ENCODE measurements at regions not wholly inside any gene's neighbourhood (a gene's known extent, or its start where the extent isn't known, plus 50 kb on each side); places are given as distances from the start of the nearest gene placed in this dataset.

DNA sequence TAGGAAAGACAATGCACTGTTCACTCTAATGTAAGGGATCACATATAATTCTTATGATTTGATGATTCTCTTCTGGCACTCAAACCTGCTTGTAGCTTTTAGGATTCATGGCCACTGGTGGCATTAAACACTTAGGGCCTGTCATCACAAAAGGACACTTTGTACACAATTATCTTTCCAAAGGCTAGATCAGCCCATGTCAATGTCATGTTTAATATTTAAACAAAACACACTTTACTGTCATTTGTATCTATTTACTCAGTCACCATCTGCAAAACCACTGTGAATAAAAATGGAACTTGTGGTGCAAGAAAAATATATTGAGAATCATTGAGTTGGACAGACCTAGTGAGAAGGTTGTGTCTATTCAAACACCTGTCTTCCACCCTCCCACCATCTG lies 83.6 kb upstream of the TTC29 start:
- Histone ChIP-seq H3K79me1 (ENCODE audit: low read depth, low read length) (no peaks in the 10 kb centered on the region), H2AFZ (ENCODE audit: low read length) (no peak overlapping the region), H3K23me2 (ENCODE audit: low read depth, low read length) (no peaks in the 10 kb centered on the region), H2BK120ac (replicated peaks; ENCODE audit: low read depth, low read length) (no peak overlapping the region), H3K36me3 (ENCODE audit: control insufficient read depth in 2 of 4, insufficient read depth in 4 of 4, low read length in 3 of 4) (no peaks in the 10 kb centered on the region), H3K79me2 (ENCODE audit: control insufficient read depth in 1 of 2, insufficient read depth in 2 of 2, low read length in 2 of 2) (no peaks in the 10 kb centered on the region), H4K8ac (ENCODE audit: extremely low read depth, insufficient read depth, low read length) (no peak overlapping the region), H2BK20ac (ENCODE audit: low read length) (no peak overlapping the region), H3K18ac (ENCODE audit: extremely low read depth, low read length) (no peak overlapping the region), H2BK5ac (ENCODE audit: low read depth, low read length) (no peak overlapping the region), H4K91ac (replicated peaks; ENCODE audit: insufficient read length, low read length) (no peak overlapping the region), H3K4me2 (ENCODE audit: insufficient read depth in 1 of 2, low read depth in 2 of 2, low read length in 2 of 2) (no peak overlapping the region), H3K27ac (ENCODE audit: low read depth, low read length) (no peak overlapping the region), H4K20me1 (replicated peaks in 1 of 2; ENCODE audit: control insufficient read depth in 1 of 2, insufficient read depth in 2 of 2, low read length in 2 of 2) (no peaks in the 10 kb centered on the region), H3K27me3 (replicated peaks in 1 of 4; ENCODE audit: control insufficient read depth in 3 of 4, extremely low read depth in 1 of 4, insufficient read depth in 3 of 4, low read length in 3 of 4) (no peaks in the 10 kb centered on the region), H3K14ac (ENCODE audit: insufficient read length) (no peak overlapping the region), H3K23ac (ENCODE audit: insufficient read length) (no peak overlapping the region), H3K4me3 (ENCODE audit: extremely low read depth in 1 of 4, insufficient read depth in 2 of 4, low read depth in 3 of 4, low read length in 4 of 4) (no peak overlapping the region), H3K4me1 (replicated peaks in 1 of 4; ENCODE audit: control insufficient read depth in 3 of 4, insufficient read depth in 4 of 4, low read length in 3 of 4) (no peaks in the 10 kb centered on the region; a peak in 1 of 7 replicates), H3K9me3 (ENCODE audit: insufficient read depth in 2 of 2, low read depth in 1 of 2, low read length in 1 of 2) (no peaks in the 10 kb centered on the region), H2AK5ac (ENCODE audit: low read depth, low read length) (no peak overlapping the region), H4K5ac (ENCODE audit: insufficient read length, low read depth, low read length) (no peak overlapping the region), H3K56ac (replicated peaks; ENCODE audit: insufficient read length, low read depth, low read length) (no peak overlapping the region), H3K4ac (replicated peaks; ENCODE audit: insufficient read length, low read depth, low read length) (no peak overlapping the region), H2BK15ac (ENCODE audit: low read length) (no peak overlapping the region), H2BK12ac (ENCODE audit: low read depth, low read length) (no peak overlapping the region), H3K9ac (replicated peaks in 1 of 4; ENCODE audit: extremely low read depth in 1 of 4, low read depth in 3 of 4, low read length in 3 of 4) (no peak overlapping the region)
- FAIRE-seq = no peak
- no peak for DNase-seq (ENCODE audit: low read depth in 1 of 2, low spot score in 2 of 2)
- CTCF ChIA-PET (ENCODE audit: partially characterized antibody) = interaction anchor here (1.2 to 1.3 kb wide), 2 partner anchors 8 to 68 kb away, joined by 4 to 8 read pairs; no protein-coding TSS in a partner anchor
- POLR2A ChIA-PET (ENCODE audit: partially characterized antibody) = no interaction called here
- TF ChIP-seq MAFK (IDR thresholded peaks at IDR 0.05; ENCODE audit: low read depth, low read length) (no peak), YY1 (IDR thresholded peaks at IDR 0.05; ENCODE audit: low read depth, low read length) (no peak), PHF8 (conservative IDR thresholded peaks at IDR 0.05; ENCODE audit: low read depth, low read length) (no peak), HDAC2 (IDR thresholded peaks at IDR 0.05; ENCODE audit: borderline replicate concordance in 1 of 2, low read depth in 2 of 2, low read length in 2 of 2) (no peak), EP300 (IDR thresholded peaks at IDR 0.05; ENCODE audit: borderline replicate concordance in 1 of 2, low read depth in 2 of 2, low read length in 2 of 2) (no peak), BCL11A (IDR thresholded peaks at IDR 0.05; ENCODE audit: low read depth in 2 of 2, low read length in 2 of 2) (no peak), POLR2A (IDR thresholded peaks at IDR 0.05; ENCODE audit: control extremely low read depth in 1 of 2, low read depth in 2 of 2, low read length in 2 of 2) (no peak), CHD2 (IDR thresholded peaks at IDR 0.05; ENCODE audit: low read length) (no peak), CHD1 (IDR thresholded peaks at IDR 0.05; ENCODE audit: low read depth, low read length) (no peak), EGR1 (IDR thresholded peaks at IDR 0.05; ENCODE audit: borderline replicate concordance, low read depth, low read length) (no peak), SRF (IDR thresholded peaks at IDR 0.05; ENCODE audit: low read depth, low read length) (no peak)
